ENCODE measurements at regions not wholly inside any gene's neighbourhood (a gene's known extent, or its start where the extent isn't known, plus 50 kb on each side); places are given as distances from the start of the nearest gene placed in this dataset.

- H3K4me3 ChIP-seq (ENCODE audit: low read length), result no peak overlapping the region
- TF ChIP-seq CTCF (conservative IDR thresholded peaks at IDR 0.05; ENCODE audit: low read depth, low read length), result no peak
- no peak for DNase-seq (ENCODE audit: low read depth)
These were observed 107.8 kb upstream of the CITED2 start for GRCh38 chr6:139482287-139482686.

GRCh38 chr6:139480356-139481165 is 106.1 kb upstream of the CITED2 start:
- no peak overlapping the region for H3K4me3 ChIP-seq (ENCODE audit: low read length)
- DNase-seq (ENCODE audit: low read depth), result no peak
- TF ChIP-seq CTCF (conservative IDR thresholded peaks at IDR 0.05; ENCODE audit: low read depth, low read length), result no peak

- H3K4me3 ChIP-seq (ENCODE audit: low read length), result no peak overlapping the region
- no peak for TF ChIP-seq CTCF (conservative IDR thresholded peaks at IDR 0.05; ENCODE audit: low read depth, low read length)
- DNase-seq (ENCODE audit: low read depth), result no peak
These were observed 105.2 kb upstream of the CITED2 start for GRCh38 chr6:139479433-139480222.

GRCh38 chr6:139475646-139476045 is 101.2 kb upstream of the CITED2 start:
- no peak overlapping the region for H3K4me3 ChIP-seq (ENCODE audit: low read length)
- no peak for DNase-seq (ENCODE audit: low read depth)
- no peak for TF ChIP-seq CTCF (conservative IDR thresholded peaks at IDR 0.05; ENCODE audit: low read depth, low read length)

- TF ChIP-seq CTCF (conservative IDR thresholded peaks at IDR 0.05; ENCODE audit: low read depth, low read length), result no peak
- no peak for DNase-seq (ENCODE audit: low read depth)
- H3K4me3 ChIP-seq (ENCODE audit: low read length), result no peak overlapping the region
These were observed 100.8 kb upstream of the CITED2 start for GRCh38 chr6:139475241-139475640.

GRCh38 chr6:139474145-139475108 is 100.0 kb upstream of the CITED2 start:
- H3K4me3 ChIP-seq (ENCODE audit: low read length), result no peak overlapping the region
- no peak for TF ChIP-seq CTCF (conservative IDR thresholded peaks at IDR 0.05; ENCODE audit: low read depth, low read length)
- peak; percentile 61 for DNase-seq (ENCODE audit: low read depth)
